ENCODE measurements at regions not wholly inside any gene's neighbourhood (a gene's known extent, or its start where the extent isn't known, plus 50 kb on each side); places are given as distances from the start of the nearest gene placed in this dataset.

DNA sequence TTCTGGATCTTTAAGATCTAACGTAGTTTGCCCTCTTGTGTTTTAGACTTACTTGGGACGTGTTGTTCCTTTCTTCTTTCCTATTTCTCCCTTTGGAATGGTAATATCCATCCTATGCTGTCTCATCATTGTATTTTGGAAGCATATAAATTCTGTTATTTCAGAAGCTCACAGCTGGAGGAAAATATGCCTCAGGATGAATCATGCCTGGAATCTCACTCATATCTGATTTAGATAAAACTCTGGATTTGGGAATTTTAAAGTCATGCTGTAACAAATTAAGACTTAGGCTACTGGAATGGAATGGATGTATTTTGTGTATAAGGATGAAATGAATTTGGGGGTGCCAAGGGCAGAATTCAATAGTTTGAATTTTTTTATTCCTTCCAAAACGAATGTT lies 245.2 kb upstream of the GULP1 start:
- POLR2A ChIA-PET (ENCODE audit: partially characterized antibody), result interaction anchor here (0.8 to 1.8 kb wide), 5 partner anchors 9 to 14 kb away, joined by 3 to 8 read pairs (median 3); no protein-coding TSS in a partner anchor
- no peaks in the 10 kb centered on the region for H4K20me1 ChIP-seq (replicated peaks in 1 of 2; ENCODE audit: control insufficient read depth in 1 of 2, insufficient read depth in 2 of 2, low read length in 2 of 2)
- no peak overlapping the region for H2BK12ac ChIP-seq (ENCODE audit: low read depth, low read length)
- H3K18ac ChIP-seq (ENCODE audit: extremely low read depth, low read length), result no peak overlapping the region
- no peak overlapping the region for H2BK5ac ChIP-seq (ENCODE audit: low read depth, low read length)
- no peak overlapping the region for H3K4me2 ChIP-seq (ENCODE audit: insufficient read depth in 1 of 2, low read depth in 2 of 2, low read length in 2 of 2)
- no peak for FAIRE-seq
- H2AFZ ChIP-seq (ENCODE audit: low read length), result no peak overlapping the region
- H2BK15ac ChIP-seq (ENCODE audit: low read length), result no peak overlapping the region
- WGBS, 2 experiments (ENCODE audit: extremely low coverage in 1 of 2, insufficient coverage in 1 of 2, insufficient read length in 1 of 2, insufficient replicate concordance in 2 of 2, low coverage in 1 of 2, low lambda C conversion rate in 2 of 2, missing lambda C conversion rate in 1 of 2), result 97% methylated on average over 3 of the region's 3 CpGs; no CpG with 5 or more reads in 1 of the 2 experiments
- no peaks in the 10 kb centered on the region for H3K79me1 ChIP-seq (ENCODE audit: low read depth, low read length)
- no peak overlapping the region for H4K8ac ChIP-seq (ENCODE audit: extremely low read depth, insufficient read depth, low read length)
- H3K9ac ChIP-seq (replicated peaks in 1 of 4; ENCODE audit: extremely low read depth in 1 of 4, low read depth in 3 of 4, low read length in 3 of 4), result no peak overlapping the region
- no peak overlapping the region for H3K4ac ChIP-seq (replicated peaks; ENCODE audit: insufficient read length, low read depth, low read length)
- H3K4me3 ChIP-seq (ENCODE audit: extremely low read depth in 1 of 4, insufficient read depth in 2 of 4, low read depth in 3 of 4, low read length in 4 of 4), result no peak overlapping the region
- H3K56ac ChIP-seq (replicated peaks; ENCODE audit: insufficient read length, low read depth, low read length), result no peak overlapping the region
- H2BK120ac ChIP-seq (replicated peaks; ENCODE audit: low read depth, low read length), result no peak overlapping the region
- no peak overlapping the region for H4K5ac ChIP-seq (ENCODE audit: insufficient read length, low read depth, low read length)
- H2AK5ac ChIP-seq (ENCODE audit: low read depth, low read length), result no peak overlapping the region
- no peaks in the 10 kb centered on the region for H3K23me2 ChIP-seq (ENCODE audit: low read depth, low read length)
- H2BK20ac ChIP-seq (ENCODE audit: low read length), result no peak overlapping the region
- peaks cover 0 to 3% of the 10 kb centered on the region in 2 experiments; a peak in 1 of 4 replicates for H3K9me3 ChIP-seq (ENCODE audit: insufficient read depth in 2 of 2, low read depth in 1 of 2, low read length in 1 of 2)
- H3K79me2 ChIP-seq (ENCODE audit: control insufficient read depth in 1 of 2, insufficient read depth in 2 of 2, low read length in 2 of 2), result no peaks in the 10 kb centered on the region
- H3K23ac ChIP-seq (ENCODE audit: insufficient read length), result no peak overlapping the region
- no peak overlapping the region for H3K27ac ChIP-seq (ENCODE audit: low read depth, low read length)
- no peak overlapping the region for H4K91ac ChIP-seq (replicated peaks; ENCODE audit: insufficient read length, low read length)
- CTCF ChIA-PET (ENCODE audit: partially characterized antibody), result interaction anchor here (1.0 to 1.1 kb wide), 2 partner anchors 323 to 547 kb away, joined by 3 read pairs; no protein-coding TSS in a partner anchor
- no peak overlapping the region for H3K14ac ChIP-seq (ENCODE audit: insufficient read length)
- no peaks in the 10 kb centered on the region for H3K27me3 ChIP-seq (replicated peaks in 1 of 4; ENCODE audit: control insufficient read depth in 3 of 4, extremely low read depth in 1 of 4, insufficient read depth in 3 of 4, low read length in 3 of 4)
- peaks cover 0 to 6% (median 2%) of the 10 kb centered on the region in 4 experiments; a peak in 1 of 7 replicates for H3K4me1 ChIP-seq (replicated peaks in 1 of 4; ENCODE audit: control insufficient read depth in 3 of 4, insufficient read depth in 4 of 4, low read length in 3 of 4)
- H3K36me3 ChIP-seq (ENCODE audit: control insufficient read depth in 2 of 4, insufficient read depth in 4 of 4, low read length in 3 of 4), result peaks cover 0 to 22% (median 11%) of the 10 kb centered on the region in 4 experiments; a peak in 3 of 8 replicates
- DNase-seq (ENCODE audit: low read depth in 1 of 2, low spot score in 2 of 2), result no peak
- no peak for TF ChIP-seq SIX5 (IDR thresholded peaks at IDR 0.05; ENCODE audit: low read depth, low read length)
- no peak for TF ChIP-seq SAP30 (IDR thresholded peaks at IDR 0.05; ENCODE audit: insufficient read depth, insufficient replicate concordance, low read length)
- TF ChIP-seq RXRA (IDR thresholded peaks at IDR 0.05; ENCODE audit: insufficient read depth, low read depth, low read length), result no peak
- TF ChIP-seq, protein P1, sequence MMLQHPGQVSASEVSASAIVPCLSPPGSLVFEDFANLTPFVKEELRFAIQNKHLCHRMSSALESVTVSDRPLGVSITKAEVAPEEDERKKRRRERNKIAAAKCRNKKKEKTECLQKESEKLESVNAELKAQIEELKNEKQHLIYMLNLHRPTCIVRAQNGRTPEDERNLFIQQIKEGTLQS (IDR thresholded peaks at IDR 0.05; ENCODE audit: insufficient read depth, low read depth, low read length), result no peak
- no peak for TF ChIP-seq FOSL1 (IDR thresholded peaks at IDR 0.05; ENCODE audit: insufficient read depth, low read depth, low read length)
- TF ChIP-seq CBX5 (IDR thresholded peaks at IDR 0.05; ENCODE audit: low read depth, low read length), result no peak
- TF ChIP-seq TEAD4 (IDR thresholded peaks at IDR 0.05; ENCODE audit: low read depth, low read length), result no peak
- no peak for TF ChIP-seq TAF7 (optimal IDR thresholded peaks at IDR 0.05; ENCODE audit: borderline replicate concordance, low read depth, low read length)
- TF ChIP-seq, protein P2, sequence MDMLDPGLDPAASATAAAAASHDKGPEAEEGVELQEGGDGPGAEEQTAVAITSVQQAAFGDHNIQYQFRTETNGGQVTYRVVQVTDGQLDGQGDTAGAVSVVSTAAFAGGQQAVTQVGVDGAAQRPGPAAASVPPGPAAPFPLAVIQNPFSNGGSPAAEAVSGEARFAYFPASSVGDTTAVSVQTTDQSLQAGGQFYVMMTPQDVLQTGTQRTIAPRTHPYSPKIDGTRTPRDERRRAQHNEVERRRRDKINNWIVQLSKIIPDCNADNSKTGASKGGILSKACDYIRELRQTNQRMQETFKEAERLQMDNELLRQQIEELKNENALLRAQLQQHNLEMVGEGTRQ (IDR thresholded peaks at IDR 0.05; ENCODE audit: low read length), result no peak
- no peak for TF ChIP-seq KDM1A (IDR thresholded peaks at IDR 0.05; ENCODE audit: borderline replicate concordance, low read length)

Data from H1 (cell line).